OCI-LY3 (cell line): ENCODE measurements at regions not wholly inside any gene's neighbourhood (a gene's known extent, or its start where the extent isn't known, plus 50 kb on each side); places are given as distances from the start of the nearest gene placed in this dataset.

Source experiments
- EZH2phosphoT487 ChIP-seq: fragments of 200-600 bp; shearing (Covaris generic); IDR thresholded peaks from 2 replicates; pipeline ENCODE4 v1.6.1; 2018; ENCODE audit warnings: antibody characterized with exemption, mixed run types, low read depth
- TF ChIP-seq, protein P1 (sequence below): fragments of 200-600, 300-600 bp; sonication (generic); IDR thresholded peaks from 2 replicates; pipeline ENCODE4 v1.5.1; 2014; ENCODE audit warnings: antibody characterized with exemption, low read length, low read depth

DNA sequence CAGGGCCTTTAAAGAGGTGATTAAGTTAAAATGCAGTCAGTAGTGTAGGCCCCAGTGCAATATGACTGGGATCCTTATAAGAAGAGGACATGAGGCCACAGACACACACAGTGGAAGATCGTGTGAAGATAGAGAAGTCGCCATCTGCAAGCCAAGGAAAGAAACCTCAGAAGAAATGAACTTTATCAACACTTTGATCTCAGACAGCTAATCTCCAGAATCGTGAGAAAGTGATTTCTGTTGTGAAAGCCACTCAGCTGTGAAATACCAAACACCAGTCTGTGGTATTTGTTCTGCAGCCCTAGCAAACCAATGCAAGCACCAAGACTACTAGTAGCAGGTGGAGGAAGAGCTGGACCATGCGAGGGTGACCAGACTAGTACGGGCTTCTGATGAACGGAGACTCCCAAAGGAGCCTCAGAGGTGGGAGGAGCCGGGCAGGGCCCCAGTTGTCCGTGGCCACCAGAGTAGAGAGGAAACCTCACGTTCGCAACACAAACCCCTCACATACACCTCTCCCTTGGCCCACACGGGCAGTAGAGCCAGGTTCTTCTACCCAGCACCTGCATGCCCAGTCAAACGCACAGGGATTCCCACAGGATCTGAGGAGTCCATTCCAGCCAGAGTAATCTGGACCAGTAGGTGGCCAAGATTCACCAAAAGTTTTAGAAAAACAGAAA lies 243.0 kb downstream of the TTC8 start:
- TF ChIP-seq, protein P1, sequence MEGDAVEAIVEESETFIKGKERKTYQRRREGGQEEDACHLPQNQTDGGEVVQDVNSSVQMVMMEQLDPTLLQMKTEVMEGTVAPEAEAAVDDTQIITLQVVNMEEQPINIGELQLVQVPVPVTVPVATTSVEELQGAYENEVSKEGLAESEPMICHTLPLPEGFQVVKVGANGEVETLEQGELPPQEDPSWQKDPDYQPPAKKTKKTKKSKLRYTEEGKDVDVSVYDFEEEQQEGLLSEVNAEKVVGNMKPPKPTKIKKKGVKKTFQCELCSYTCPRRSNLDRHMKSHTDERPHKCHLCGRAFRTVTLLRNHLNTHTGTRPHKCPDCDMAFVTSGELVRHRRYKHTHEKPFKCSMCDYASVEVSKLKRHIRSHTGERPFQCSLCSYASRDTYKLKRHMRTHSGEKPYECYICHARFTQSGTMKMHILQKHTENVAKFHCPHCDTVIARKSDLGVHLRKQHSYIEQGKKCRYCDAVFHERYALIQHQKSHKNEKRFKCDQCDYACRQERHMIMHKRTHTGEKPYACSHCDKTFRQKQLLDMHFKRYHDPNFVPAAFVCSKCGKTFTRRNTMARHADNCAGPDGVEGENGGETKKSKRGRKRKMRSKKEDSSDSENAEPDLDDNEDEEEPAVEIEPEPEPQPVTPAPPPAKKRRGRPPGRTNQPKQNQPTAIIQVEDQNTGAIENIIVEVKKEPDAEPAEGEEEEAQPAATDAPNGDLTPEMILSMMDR = no peak
- no peak for TF ChIP-seq EZH2phosphoT487
